DND-41 (cell line): ENCODE measurements at regions not wholly inside any gene's neighbourhood (a gene's known extent, or its start where the extent isn't known, plus 50 kb on each side); places are given as distances from the start of the nearest gene placed in this dataset.

ENCODE experiments used
- EZH2 ChIP-seq: IDR thresholded peaks from 3 replicates; pipeline ENCODE4 v1.6.1; 2012; ENCODE audit warnings: borderline replicate concordance, low read depth, mild to moderate bottlenecking, moderate library complexity, low read length, inconsistent platforms; ENCODE audit not compliant: severe bottlenecking
- TF ChIP-seq, protein P1 (sequence below): IDR thresholded peaks from 2 replicates; pipeline ENCODE4 v1.5.1; 2012; ENCODE audit warnings: borderline replicate concordance, low read length, moderate library complexity, mild to moderate bottlenecking; ENCODE audit not compliant: poor library complexity, severe bottlenecking; ENCODE audit errors: extremely low read depth

DNA sequence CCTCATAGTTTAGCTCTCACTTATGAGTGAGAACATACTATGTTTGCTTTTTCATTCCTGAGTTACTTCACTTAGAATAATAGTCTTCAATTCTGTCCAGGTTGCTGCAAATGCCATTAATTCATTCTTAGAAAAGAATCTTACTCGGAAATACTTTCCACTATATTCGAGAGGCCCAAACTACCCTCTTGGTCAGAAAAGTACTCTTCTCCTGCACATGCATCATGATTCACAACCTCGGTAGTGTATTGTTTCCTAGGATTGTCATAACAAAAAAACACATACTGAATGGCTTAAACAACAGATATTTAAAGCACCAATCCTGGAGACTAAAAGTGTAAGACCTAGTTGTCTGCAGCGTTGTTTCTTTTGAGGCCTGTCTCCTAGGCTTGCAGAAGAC, 364.0 kb upstream of the SLC14A2 start:
- TF ChIP-seq, protein P1, sequence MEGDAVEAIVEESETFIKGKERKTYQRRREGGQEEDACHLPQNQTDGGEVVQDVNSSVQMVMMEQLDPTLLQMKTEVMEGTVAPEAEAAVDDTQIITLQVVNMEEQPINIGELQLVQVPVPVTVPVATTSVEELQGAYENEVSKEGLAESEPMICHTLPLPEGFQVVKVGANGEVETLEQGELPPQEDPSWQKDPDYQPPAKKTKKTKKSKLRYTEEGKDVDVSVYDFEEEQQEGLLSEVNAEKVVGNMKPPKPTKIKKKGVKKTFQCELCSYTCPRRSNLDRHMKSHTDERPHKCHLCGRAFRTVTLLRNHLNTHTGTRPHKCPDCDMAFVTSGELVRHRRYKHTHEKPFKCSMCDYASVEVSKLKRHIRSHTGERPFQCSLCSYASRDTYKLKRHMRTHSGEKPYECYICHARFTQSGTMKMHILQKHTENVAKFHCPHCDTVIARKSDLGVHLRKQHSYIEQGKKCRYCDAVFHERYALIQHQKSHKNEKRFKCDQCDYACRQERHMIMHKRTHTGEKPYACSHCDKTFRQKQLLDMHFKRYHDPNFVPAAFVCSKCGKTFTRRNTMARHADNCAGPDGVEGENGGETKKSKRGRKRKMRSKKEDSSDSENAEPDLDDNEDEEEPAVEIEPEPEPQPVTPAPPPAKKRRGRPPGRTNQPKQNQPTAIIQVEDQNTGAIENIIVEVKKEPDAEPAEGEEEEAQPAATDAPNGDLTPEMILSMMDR, result no peak
- no peak for TF ChIP-seq EZH2
